HG03196 (cell line): ENCODE measurements at regions not wholly inside any gene's neighbourhood (a gene's known extent, or its start where the extent isn't known, plus 50 kb on each side); places are given as distances from the start of the nearest gene placed in this dataset.

ENCODE experiments used
- ATAC-seq: cut with Tn5 transposase; IDR thresholded peaks from one replicate; pipeline ENCODE4 v1.9.1; 2021; ENCODE audit not compliant: unreplicated experiment

DNA sequence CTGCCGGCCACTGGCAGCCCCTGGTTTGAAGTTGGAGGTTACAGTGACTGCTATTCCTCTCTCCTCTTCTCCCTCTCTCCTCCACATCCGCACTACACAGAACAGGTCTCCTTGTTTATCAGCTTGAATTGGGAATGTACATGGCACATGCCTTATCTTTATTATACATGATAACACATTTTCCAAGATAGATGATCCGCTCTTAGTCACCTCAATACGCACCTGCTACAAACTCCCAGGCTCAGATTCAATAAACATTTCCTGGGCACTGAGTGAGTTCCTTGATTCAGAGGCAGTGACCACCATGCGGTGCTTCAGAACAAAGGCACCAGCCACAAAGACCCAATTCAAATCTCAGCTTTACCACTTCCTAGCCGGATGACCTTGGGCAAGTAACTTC is 227.7 kb downstream of the TSHZ3 start:
- no peak for ATAC-seq

GRCh38 chr19:31120952-31121351 is 228.3 kb downstream of the TSHZ3 start:
- ATAC-seq: no peak

- ATAC-seq: no peak
Observed at GRCh38 chr19:31119951-31120690, 229.1 kb downstream of the TSHZ3 start.

DNA sequence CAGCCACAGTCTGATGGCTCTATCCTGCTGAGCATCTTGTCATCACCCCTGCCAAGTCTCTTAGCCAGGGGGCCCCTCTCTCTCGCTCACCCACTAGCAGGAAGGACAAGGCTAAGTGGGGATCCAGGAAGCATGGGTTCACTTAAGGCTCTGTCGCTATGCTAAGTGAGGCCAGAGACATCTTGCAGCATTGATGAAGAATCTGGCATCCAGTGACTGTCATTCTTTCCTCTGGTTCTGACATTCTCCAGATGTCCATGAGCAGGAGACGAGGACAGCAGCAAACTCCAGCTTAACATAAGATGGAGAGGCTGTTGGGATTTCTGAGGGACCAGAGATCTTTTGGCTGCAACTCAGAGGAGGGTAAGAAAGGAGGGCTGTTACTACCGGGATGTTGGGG is 230.2 kb downstream of the TSHZ3 start:
- no peak for ATAC-seq

GRCh38 chr19:31118287-31118955 is 230.8 kb downstream of the TSHZ3 start:
- no peak for ATAC-seq

DNA sequence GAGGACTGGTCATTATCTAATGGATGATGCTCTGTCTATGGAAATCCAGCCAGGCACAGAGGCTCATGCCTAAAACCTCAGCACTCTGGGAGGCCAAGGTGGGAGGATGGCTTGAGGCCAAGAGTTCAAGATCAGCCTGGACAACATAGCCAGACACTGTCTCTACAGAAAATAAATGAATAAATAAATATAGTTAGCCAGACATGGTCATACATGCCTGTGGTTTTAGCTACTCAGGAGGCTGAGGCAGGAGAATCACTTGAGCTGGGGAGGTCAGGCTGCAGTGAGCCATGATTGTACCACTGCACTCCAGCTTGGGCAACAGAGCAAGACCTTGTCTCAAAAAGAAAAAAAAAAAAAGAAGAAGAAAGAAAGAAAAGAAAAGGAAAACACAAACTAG is 234.7 kb downstream of the TSHZ3 start:
- no peak for ATAC-seq

- ATAC-seq: no peak
Observed at GRCh38 chr19:31113293-31113692, 235.9 kb downstream of the TSHZ3 start.

DNA sequence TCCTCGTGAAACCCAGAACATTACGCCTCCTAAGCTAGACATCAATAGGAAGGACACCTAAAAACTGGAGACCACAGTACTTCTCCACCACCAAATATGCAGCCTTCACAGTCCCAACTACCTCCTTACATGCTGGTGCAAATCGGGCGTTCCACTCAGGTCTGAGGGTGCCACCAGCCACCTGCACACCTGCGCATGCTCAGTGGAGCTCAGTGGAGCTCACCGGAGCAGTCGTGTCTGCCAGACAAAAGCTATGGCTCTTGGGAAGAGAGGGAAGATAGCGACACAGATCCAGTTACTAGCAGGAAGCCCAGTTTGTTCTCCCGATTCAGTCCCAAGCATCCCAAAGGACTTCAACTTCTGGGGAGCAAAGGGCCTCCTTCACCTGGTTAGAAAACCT is 237.1 kb downstream of the TSHZ3 start:
- ATAC-seq: no peak

GRCh38 chr19:31111741-31112140 is 237.5 kb downstream of the TSHZ3 start:
- ATAC-seq: no peak

DNA sequence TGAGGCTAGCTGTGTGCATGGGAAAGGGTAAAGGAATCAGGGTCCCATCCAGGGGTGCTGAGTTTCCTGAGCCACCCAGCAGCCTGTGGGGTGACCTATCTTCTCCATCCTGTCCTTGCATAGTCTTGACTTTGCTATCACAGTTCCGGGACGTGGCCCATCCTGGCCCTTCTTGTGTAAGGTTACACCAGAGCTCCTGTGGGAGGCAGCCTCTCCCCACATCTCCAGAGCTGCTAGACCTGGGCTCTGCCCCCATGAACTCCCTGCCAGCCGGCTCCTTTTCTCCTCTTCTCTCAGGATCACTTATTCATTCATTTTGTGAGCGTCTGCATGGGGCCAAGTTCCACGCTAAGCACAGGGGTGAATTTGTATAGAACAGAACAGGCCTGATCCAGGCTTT is 238.9 kb downstream of the TSHZ3 start:
- ATAC-seq: no peak

DNA sequence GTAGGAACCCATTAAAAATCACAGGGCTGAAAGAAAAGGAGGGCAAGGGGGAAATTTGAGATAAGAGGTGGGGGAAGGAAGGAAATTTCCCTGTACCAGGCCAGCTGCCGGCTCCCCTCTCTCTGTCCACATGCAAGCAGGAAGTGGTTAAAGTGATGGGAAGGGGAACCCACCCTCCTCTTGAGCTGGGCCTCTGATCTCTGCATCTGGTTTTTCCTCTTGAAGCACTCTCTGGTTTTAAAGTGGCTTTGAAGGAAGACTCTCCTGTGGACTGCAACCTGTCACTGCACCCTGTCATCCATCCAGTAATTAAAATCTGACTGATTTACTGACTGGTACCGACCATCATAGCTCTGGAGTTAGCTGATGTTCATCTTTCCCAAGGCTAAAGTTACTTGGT is 239.6 kb downstream of the TSHZ3 start:
- no peak for ATAC-seq

GRCh38 chr19:31107096-31107495 is 242.1 kb downstream of the TSHZ3 start:
- ATAC-seq: no peak

- no peak for ATAC-seq
Observed at GRCh38 chr19:31105761-31106160, 243.5 kb downstream of the TSHZ3 start.

DNA sequence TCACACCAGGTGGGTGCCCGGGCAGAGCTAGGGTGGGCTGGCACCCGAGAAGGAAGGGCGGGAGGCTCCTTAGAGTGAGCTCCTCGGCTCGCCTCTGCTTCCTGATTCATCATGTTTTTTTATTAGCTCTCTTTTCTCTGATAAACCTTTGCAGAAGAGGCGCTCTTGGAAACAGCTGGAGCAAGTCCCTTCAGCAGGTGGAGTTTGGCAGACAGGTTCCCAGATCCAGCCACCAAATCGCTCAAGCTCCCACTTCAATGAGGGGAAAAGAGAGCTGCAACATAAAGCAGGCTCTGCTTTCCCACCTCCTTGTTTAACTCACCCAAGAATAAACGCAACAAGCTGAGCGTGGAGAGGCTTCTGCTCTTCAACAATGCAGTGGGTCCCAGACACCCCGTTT is 244.8 kb downstream of the TSHZ3 start:
- ATAC-seq: no peak

GRCh38 chr19:31103228-31103627 is 246.0 kb downstream of the TSHZ3 start:
- no peak for ATAC-seq

GRCh38 chr19:31102674-31103073 is 246.6 kb downstream of the TSHZ3 start:
- no peak for ATAC-seq

DNA sequence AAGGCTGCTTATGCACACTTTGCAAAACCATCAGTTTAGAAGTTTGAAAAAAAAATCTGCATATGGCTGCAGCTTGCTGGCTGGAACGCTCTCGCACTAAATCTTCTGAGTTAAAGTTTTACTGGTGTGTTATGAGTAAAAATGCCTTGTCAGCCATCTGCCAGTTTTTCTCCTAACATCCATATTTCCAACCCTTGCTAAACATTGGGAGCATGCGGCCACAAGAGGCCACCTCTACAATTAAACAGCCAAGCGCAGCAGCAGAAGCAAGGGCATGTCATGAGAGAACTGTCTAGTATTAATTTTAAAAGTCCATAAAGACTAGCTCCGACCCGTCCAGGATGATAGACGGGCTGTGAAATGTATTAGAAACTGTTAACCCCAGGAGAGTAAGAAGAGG is 248.3 kb downstream of the TSHZ3 start:
- ATAC-seq: no peak

- no peak for ATAC-seq
Observed at GRCh38 chr19:31100206-31100590, 249.0 kb downstream of the TSHZ3 start.

DNA sequence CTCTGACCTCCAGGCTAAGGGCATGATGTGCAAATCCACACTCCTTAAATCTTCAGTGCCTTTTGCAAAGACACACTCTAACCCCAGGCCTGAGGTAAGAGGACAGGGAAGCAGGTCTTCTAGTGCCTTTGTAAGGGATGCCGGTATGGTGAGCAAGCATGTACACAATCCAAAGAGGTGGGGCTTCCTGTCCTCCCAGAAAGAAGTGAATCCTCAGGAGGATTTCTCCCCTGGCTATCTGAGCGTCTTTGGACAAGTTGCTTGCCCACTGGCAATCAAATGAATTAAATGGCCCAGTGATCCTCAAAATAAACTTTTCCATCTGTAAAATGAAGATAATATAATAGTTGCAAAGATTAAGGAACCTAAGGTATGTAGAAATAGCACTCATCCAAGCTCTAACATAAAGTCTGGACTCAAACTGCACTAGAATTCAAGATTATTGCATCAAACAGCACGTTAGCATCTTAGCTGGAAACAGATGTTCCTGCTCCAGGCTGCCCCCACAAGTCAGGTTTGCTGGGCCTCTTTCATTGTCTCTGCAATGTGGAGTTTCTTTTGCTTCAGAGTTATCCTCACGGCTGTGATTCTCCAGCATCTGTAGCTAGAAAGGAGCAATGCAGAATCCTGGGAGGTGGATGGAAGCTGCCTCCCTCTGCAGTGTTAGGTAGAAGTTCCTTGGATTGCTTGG is 249.6 kb downstream of the TSHZ3 start:
- no peak for ATAC-seq

DNA sequence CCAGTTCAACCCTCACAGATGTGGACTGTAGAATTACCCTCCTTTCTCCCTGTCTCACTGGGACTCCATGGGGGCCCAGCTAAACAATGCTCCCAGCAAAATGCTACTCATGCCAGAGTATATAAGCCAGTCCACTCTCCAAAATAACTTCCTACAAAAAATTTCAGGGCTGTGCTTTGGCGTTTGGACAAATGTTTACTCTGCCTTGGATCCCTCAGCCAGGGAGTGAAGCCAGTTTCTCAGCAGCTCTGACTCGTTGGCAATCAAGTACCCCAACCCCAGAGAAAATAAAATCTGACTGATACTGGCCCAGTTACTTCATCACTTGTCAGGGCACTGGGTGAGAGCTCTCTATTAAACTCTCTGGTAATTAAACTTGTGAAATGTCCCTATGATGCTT is 250.4 kb downstream of the TSHZ3 start:
- ATAC-seq: no peak

- no peak for ATAC-seq
Observed at GRCh38 chr19:31096935-31097545, 252.2 kb downstream of the TSHZ3 start.
